ENCODE measurements at regions not wholly inside any gene's neighbourhood (a gene's known extent, or its start where the extent isn't known, plus 50 kb on each side); places are given as distances from the start of the nearest gene placed in this dataset.

- TF ChIP-seq CREB3 (tag; conservative IDR thresholded peaks at IDR 0.05; ENCODE audit: low read depth) = no peak
- TF ChIP-seq HMGXB4 (CRISPR knock-in tag; IDR thresholded peaks at IDR 0.05) = no peak
These were observed 237.6 kb upstream of the HAND2 start for GRCh38 chr4:173767650-173768049.

All from K562 (cell line).